Hepatocyte (in vitro differentiated cells): ENCODE measurements at regions not wholly inside any gene's neighbourhood (a gene's known extent, or its start where the extent isn't known, plus 50 kb on each side); places are given as distances from the start of the nearest gene placed in this dataset.

ENCODE experiments used
- DNase-seq: peaks from one replicate; pipeline ENCODE4 v3.0.0-alpha.2; 2016; ENCODE audit warnings: low spot score
- H2AFZ ChIP-seq: fragments of 200-600 bp; sonication (generic); 2 replicates; pipeline ENCODE4 v1.6.0; 2016; ENCODE audit warnings: antibody characterized with exemption, mild to moderate bottlenecking
- H3K27ac ChIP-seq: fragments of 200-600 bp; sonication (generic); 2 replicates; pipeline ENCODE4 v1.5.1; 2016; ENCODE audit warnings: mild to moderate bottlenecking
- H3K27me3 ChIP-seq: fragments of 200-600 bp; sonication (generic); 2 replicates; pipeline ENCODE4 v1.6.1; 2016
- H3K36me3 ChIP-seq: fragments of 200-600 bp; sonication (generic); replicated peaks from 2 replicates; pipeline ENCODE4 v1.5.1; 2016; ENCODE audit warnings: low read depth; ENCODE audit not compliant: insufficient read depth
- H3K4me1 ChIP-seq: fragments of 200-600 bp; sonication (generic); 2 replicates; pipeline ENCODE4 v1.5.1; 2016; ENCODE audit warnings: mild to moderate bottlenecking, moderate library complexity; ENCODE audit not compliant: insufficient read depth
- H3K4me2 ChIP-seq: fragments of 200-600 bp; sonication (generic); 2 replicates; pipeline ENCODE4 v1.6.0; 2016
- H3K4me3 ChIP-seq: fragments of 200-600 bp; sonication (generic); 2 replicates; pipeline ENCODE4 v1.5.1; 2016; ENCODE audit warnings: mild to moderate bottlenecking
- H3K79me2 ChIP-seq: fragments of 200-600 bp; sonication (generic); 2 replicates; pipeline ENCODE4 v1.6.0; 2017; ENCODE audit warnings: mild to moderate bottlenecking
- H3K9me2 ChIP-seq: fragments of 200-600 bp; sonication (generic); replicated peaks from 2 replicates; pipeline ENCODE4 v1.6.0; 2017; ENCODE audit warnings: mild to moderate bottlenecking; ENCODE audit not compliant: insufficient read depth
- H3K9me3 ChIP-seq: fragments of 200-600 bp; sonication (generic); 2 replicates; pipeline ENCODE4 v1.5.1; 2016; ENCODE audit warnings: low read depth, mild to moderate bottlenecking
- H4K20me1 ChIP-seq: fragments of 200-600 bp; sonication (generic); 2 replicates; pipeline ENCODE4 v1.6.0; 2016; ENCODE audit warnings: mild to moderate bottlenecking; ENCODE audit not compliant: insufficient read depth, poor library complexity, severe bottlenecking
- CTCF ChIP-seq: fragments of 200-600 bp; sonication (generic); IDR thresholded peaks from 2 replicates; pipeline ENCODE4 v1.5.1; 2016; ENCODE audit warnings: antibody characterized with exemption, mild to moderate bottlenecking; ENCODE audit not compliant: poor library complexity
- EZH2 ChIP-seq: fragments of 200-600 bp; sonication (generic); IDR thresholded peaks from 2 replicates; pipeline ENCODE4 v1.6.1; 2016; ENCODE audit warnings: antibody characterized with exemption, mild to moderate bottlenecking, borderline replicate concordance
- EZH2phosphoT487 ChIP-seq: fragments of 200-600 bp; sonication (generic); IDR thresholded peaks from one replicate; pipeline ENCODE4 v1.6.1; 2018; ENCODE audit warnings: antibody characterized with exemption, mild to moderate bottlenecking, low read depth, moderate library complexity; ENCODE audit not compliant: unreplicated experiment, severe bottlenecking
- WGBS: methylation state at CpG from one replicate; pipeline ENCODE4 v1.1.6; 2016; ENCODE audit warnings: low lambda C conversion rate; ENCODE audit errors: missing lambda C conversion rate; 5-methylcytosine and 5-hydroxymethylcytosine counted together

GRCh38 chr22:49192180-49192856, 635.4 kb downstream of the BRD1 start:
- no peak for DNase-seq
- Histone ChIP-seq H3K27ac (no peak overlapping the region), H3K9me3 (no peaks in the 10 kb centered on the region), H3K9me2 (no peaks in the 10 kb centered on the region), H3K4me1 (no peaks in the 10 kb centered on the region), H2AFZ (no peak overlapping the region), H3K79me2 (no peaks in the 10 kb centered on the region), H3K4me2 (no peak overlapping the region), H3K4me3 (no peak overlapping the region), H4K20me1 (no peaks in the 10 kb centered on the region), H3K27me3 (peaks cover 5% of the 10 kb centered on the region), H3K36me3 (no peaks in the 10 kb centered on the region)
- 89% methylated on average over 25 of the region's 25 CpGs for WGBS
- TF ChIP-seq EZH2phosphoT487 (no peak), EZH2 (no peak), CTCF (no peak)

GRCh38 chr22:49191506-49191980, 636.1 kb downstream of the BRD1 start:
- Histone ChIP-seq H3K4me2 (no peak overlapping the region), H3K36me3 (no peaks in the 10 kb centered on the region), H3K4me3 (no peak overlapping the region), H3K4me1 (no peaks in the 10 kb centered on the region), H3K27ac (no peak overlapping the region), H3K79me2 (no peaks in the 10 kb centered on the region), H3K9me2 (no peaks in the 10 kb centered on the region), H2AFZ (no peak overlapping the region), H3K9me3 (no peaks in the 10 kb centered on the region), H4K20me1 (no peaks in the 10 kb centered on the region), H3K27me3 (no peaks in the 10 kb centered on the region)
- no peak for DNase-seq
- TF ChIP-seq CTCF (no peak), EZH2 (no peak), EZH2phosphoT487 (no peak)
- WGBS, result 88% methylated on average over 16 of the region's 16 CpGs

- H3K4me1 ChIP-seq, result no peaks in the 10 kb centered on the region
- TF ChIP-seq EZH2 (no peak), EZH2phosphoT487 (no peak), CTCF (no peak)
- no peaks in the 10 kb centered on the region for H3K9me3 ChIP-seq
- H3K9me2 ChIP-seq, result no peaks in the 10 kb centered on the region
- H3K4me2 ChIP-seq, result no peak overlapping the region
- no peak for DNase-seq
- no peaks in the 10 kb centered on the region for H3K79me2 ChIP-seq
- H3K27ac ChIP-seq, result no peak overlapping the region
- WGBS, result 88% methylated on average over 24 of the region's 24 CpGs
- H2AFZ ChIP-seq, result no peak overlapping the region
- no peaks in the 10 kb centered on the region for H3K36me3 ChIP-seq
- H4K20me1 ChIP-seq, result no peaks in the 10 kb centered on the region
- H3K27me3 ChIP-seq, result no peaks in the 10 kb centered on the region
- no peak overlapping the region for H3K4me3 ChIP-seq
Measured at GRCh38 chr22:49190816-49191505, 636.7 kb downstream of the BRD1 start.
